ENCODE measurements at regions not wholly inside any gene's neighbourhood (a gene's known extent, or its start where the extent isn't known, plus 50 kb on each side); places are given as distances from the start of the nearest gene placed in this dataset.

DNA sequence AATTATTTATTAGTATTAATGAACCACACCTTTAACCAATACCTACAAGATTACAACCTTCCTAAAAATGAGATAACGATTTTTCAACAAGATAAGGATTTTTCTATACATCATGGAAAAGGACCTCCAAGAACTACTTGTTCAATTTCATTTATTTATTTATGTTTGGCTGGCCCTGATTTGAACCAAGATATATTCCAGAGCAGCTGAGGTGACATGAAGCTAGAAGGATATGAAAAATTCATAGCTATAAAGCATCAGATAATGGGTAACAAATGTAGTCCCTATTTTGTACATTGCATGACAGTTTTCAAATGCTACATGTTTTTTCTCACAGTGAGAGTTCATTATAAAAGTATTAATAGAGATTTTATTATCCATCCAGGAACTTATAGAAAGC is 798.5 kb upstream of the ARRDC3 start:
- no peak overlapping the region for H3K4me3 ChIP-seq (replicated peaks; ENCODE audit: insufficient read depth, low read length)
- TF ChIP-seq SPI1 (IDR thresholded peaks at IDR 0.05; ENCODE audit: borderline replicate concordance, low read depth) (no peak), GABPA (IDR thresholded peaks at IDR 0.05; ENCODE audit: low read depth) (no peak)
- TF ChIP-seq, protein P1, sequence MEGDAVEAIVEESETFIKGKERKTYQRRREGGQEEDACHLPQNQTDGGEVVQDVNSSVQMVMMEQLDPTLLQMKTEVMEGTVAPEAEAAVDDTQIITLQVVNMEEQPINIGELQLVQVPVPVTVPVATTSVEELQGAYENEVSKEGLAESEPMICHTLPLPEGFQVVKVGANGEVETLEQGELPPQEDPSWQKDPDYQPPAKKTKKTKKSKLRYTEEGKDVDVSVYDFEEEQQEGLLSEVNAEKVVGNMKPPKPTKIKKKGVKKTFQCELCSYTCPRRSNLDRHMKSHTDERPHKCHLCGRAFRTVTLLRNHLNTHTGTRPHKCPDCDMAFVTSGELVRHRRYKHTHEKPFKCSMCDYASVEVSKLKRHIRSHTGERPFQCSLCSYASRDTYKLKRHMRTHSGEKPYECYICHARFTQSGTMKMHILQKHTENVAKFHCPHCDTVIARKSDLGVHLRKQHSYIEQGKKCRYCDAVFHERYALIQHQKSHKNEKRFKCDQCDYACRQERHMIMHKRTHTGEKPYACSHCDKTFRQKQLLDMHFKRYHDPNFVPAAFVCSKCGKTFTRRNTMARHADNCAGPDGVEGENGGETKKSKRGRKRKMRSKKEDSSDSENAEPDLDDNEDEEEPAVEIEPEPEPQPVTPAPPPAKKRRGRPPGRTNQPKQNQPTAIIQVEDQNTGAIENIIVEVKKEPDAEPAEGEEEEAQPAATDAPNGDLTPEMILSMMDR (IDR thresholded peaks at IDR 0.05; ENCODE audit: insufficient read depth, low read length): no peak
- no peak for DNase-seq (ENCODE audit: low read depth in 1 of 2, low spot score in 1 of 2)
- H3K27me3 ChIP-seq (ENCODE audit: insufficient read depth, poor library complexity, severe bottlenecking): no peaks in the 10 kb centered on the region
- H3K27ac ChIP-seq (replicated peaks): no peak overlapping the region

DNA sequence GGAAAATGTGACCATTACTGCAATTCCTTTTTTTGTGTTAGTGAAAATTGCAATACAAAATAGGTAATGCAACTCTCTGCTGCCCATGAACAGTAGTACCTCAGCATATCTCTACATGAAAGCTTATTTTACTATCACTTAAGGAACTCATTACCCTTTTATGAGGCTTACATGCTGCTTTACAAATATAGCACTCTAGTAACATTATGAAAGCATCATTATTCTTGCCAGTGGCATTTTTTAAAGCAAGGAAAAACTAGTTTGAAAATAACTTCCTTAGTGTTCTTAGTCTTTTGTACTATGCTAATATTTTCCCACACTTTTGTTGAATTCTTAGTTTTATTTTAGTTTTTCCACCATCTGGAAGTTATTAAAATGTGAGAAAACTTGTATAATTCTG is 797.3 kb upstream of the ARRDC3 start:
- no peaks in the 10 kb centered on the region for H3K27me3 ChIP-seq (ENCODE audit: insufficient read depth, poor library complexity, severe bottlenecking)
- no peak overlapping the region for H3K4me3 ChIP-seq (replicated peaks; ENCODE audit: insufficient read depth, low read length)
- no peak for DNase-seq (ENCODE audit: low read depth in 1 of 2, low spot score in 1 of 2)
- H3K27ac ChIP-seq (replicated peaks): no peak overlapping the region
- TF ChIP-seq POLR2AphosphoS5 (IDR thresholded peaks at IDR 0.05; ENCODE audit: low read depth) (no peak), SPI1 (IDR thresholded peaks at IDR 0.05; ENCODE audit: borderline replicate concordance, low read depth) (no peak), GABPA (IDR thresholded peaks at IDR 0.05; ENCODE audit: low read depth) (no peak)
- TF ChIP-seq, protein P1 (IDR thresholded peaks at IDR 0.05; ENCODE audit: insufficient read depth, low read length): no peak
- TF ChIP-seq, protein P2, sequence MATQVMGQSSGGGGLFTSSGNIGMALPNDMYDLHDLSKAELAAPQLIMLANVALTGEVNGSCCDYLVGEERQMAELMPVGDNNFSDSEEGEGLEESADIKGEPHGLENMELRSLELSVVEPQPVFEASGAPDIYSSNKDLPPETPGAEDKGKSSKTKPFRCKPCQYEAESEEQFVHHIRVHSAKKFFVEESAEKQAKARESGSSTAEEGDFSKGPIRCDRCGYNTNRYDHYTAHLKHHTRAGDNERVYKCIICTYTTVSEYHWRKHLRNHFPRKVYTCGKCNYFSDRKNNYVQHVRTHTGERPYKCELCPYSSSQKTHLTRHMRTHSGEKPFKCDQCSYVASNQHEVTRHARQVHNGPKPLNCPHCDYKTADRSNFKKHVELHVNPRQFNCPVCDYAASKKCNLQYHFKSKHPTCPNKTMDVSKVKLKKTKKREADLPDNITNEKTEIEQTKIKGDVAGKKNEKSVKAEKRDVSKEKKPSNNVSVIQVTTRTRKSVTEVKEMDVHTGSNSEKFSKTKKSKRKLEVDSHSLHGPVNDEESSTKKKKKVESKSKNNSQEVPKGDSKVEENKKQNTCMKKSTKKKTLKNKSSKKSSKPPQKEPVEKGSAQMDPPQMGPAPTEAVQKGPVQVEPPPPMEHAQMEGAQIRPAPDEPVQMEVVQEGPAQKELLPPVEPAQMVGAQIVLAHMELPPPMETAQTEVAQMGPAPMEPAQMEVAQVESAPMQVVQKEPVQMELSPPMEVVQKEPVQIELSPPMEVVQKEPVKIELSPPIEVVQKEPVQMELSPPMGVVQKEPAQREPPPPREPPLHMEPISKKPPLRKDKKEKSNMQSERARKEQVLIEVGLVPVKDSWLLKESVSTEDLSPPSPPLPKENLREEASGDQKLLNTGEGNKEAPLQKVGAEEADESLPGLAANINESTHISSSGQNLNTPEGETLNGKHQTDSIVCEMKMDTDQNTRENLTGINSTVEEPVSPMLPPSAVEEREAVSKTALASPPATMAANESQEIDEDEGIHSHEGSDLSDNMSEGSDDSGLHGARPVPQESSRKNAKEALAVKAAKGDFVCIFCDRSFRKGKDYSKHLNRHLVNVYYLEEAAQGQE (IDR thresholded peaks at IDR 0.05; ENCODE audit: insufficient replicate concordance, low read depth): no peak

DNA sequence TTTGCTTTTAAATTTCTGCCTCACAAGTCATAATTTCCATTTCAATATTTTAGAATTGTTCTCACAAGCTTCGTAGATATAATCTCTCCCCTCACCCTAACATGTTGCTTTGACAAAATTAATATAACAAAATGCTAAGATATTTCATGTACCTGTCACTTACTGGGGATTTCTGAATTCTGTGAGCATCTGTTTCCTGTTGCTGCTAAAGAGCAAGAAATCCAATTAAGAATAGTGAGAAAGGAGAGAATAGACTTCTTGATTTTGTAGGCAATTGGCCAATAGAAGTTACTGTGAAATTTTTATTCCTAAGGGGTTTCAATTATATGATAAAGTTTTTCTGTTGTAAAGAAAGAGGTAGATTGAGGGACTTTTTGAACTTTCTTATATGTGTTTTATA is 796.5 kb upstream of the ARRDC3 start:
- TF ChIP-seq, protein P2 (IDR thresholded peaks at IDR 0.05; ENCODE audit: insufficient replicate concordance, low read depth): no peak
- TF ChIP-seq GABPA (IDR thresholded peaks at IDR 0.05; ENCODE audit: low read depth) (no peak), POLR2AphosphoS5 (IDR thresholded peaks at IDR 0.05; ENCODE audit: low read depth) (no peak), SPI1 (IDR thresholded peaks at IDR 0.05; ENCODE audit: borderline replicate concordance, low read depth) (no peak)
- TF ChIP-seq, protein P1 (IDR thresholded peaks at IDR 0.05; ENCODE audit: insufficient read depth, low read length): no peak
- H3K4me3 ChIP-seq (replicated peaks; ENCODE audit: insufficient read depth, low read length): no peak overlapping the region
- H3K27me3 ChIP-seq (ENCODE audit: insufficient read depth, poor library complexity, severe bottlenecking): no peaks in the 10 kb centered on the region
- no peak for DNase-seq (ENCODE audit: low read depth in 1 of 2, low spot score in 1 of 2)
- H3K27ac ChIP-seq (replicated peaks): no peak overlapping the region

DNA sequence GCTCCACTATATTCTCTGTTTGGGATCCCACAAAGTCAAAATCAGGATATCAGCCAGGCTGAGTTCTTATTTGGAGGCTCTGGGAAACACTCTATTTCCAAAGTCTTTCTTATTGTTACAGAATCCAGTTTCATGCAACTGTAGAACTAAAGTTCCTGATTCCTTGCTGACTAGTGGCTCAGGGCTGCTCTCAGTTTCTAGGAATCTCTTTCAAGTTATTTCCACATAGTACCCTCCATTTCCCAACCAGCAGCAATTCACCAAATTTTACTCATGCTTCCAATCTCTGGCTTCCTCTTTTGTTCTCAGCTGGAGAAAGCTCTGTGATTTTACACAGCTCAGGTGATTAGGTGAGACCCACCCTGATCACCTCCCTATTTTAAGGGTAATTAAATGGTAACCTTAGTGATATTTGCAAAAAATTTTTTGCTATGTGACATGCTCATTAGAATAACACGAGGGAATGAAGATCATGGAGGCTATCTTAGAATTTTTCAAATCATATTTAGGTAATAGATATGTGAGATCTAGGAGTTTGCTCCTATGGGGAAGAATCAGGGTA is 794.9 kb upstream of the ARRDC3 start:
- Histone ChIP-seq H3K4me3 (replicated peaks; ENCODE audit: insufficient read depth, low read length) (no peak overlapping the region), H3K27ac (replicated peaks) (no peak overlapping the region), H3K27me3 (ENCODE audit: insufficient read depth, poor library complexity, severe bottlenecking) (no peaks in the 10 kb centered on the region)
- DNase-seq (ENCODE audit: low read depth in 1 of 2, low spot score in 1 of 2): no peak
- TF ChIP-seq GABPA (IDR thresholded peaks at IDR 0.05; ENCODE audit: low read depth) (no peak), POLR2AphosphoS5 (IDR thresholded peaks at IDR 0.05; ENCODE audit: low read depth) (no peak), SPI1 (IDR thresholded peaks at IDR 0.05; ENCODE audit: borderline replicate concordance, low read depth) (no peak)
- TF ChIP-seq, protein P1 (IDR thresholded peaks at IDR 0.05; ENCODE audit: insufficient read depth, low read length): no peak
- TF ChIP-seq, protein P2 (IDR thresholded peaks at IDR 0.05; ENCODE audit: insufficient replicate concordance, low read depth): no peak

Measured in HL-60 (cell line).